ENCODE measurements at regions not wholly inside any gene's neighbourhood (a gene's known extent, or its start where the extent isn't known, plus 50 kb on each side); places are given as distances from the start of the nearest gene placed in this dataset.
"Not testable (repeated sequence)": the region's sequence is repeated elsewhere in the genome, so short reads cannot be mapped to it uniquely, and the experiment has no call there.

GRCh38 chr5:166111021-166111420 is 2180.4 kb upstream of the WWC1 start:
- DNase-seq (ENCODE audit: extremely low spot score), result no peak
- WGBS, result 76% methylated on average over 3 of the region's 3 CpGs
- H3K27ac ChIP-seq (ENCODE audit: low read depth), result no peak overlapping the region

GRCh38 chr5:166117072-166118066 is 2174.1 kb upstream of the WWC1 start:
- H3K27ac ChIP-seq (ENCODE audit: low read depth), result no peak overlapping the region
- no peak for DNase-seq (ENCODE audit: extremely low spot score)
- whole genome bisulfite sequencing, result 84% methylated on average over 4 of the region's 4 CpGs

More at GRCh38 chr5:166111021-166111420, 2180.4 kb upstream of the WWC1 start:
- H3K4me1 ChIP-seq (ENCODE audit: insufficient read depth), result no peaks in the 10 kb centered on the region
- H3K4me3 ChIP-seq (ENCODE audit: low read depth, low read length), result no peak overlapping the region
- H3K36me3 ChIP-seq (ENCODE audit: insufficient read depth), result no peaks in the 10 kb centered on the region

DNA sequence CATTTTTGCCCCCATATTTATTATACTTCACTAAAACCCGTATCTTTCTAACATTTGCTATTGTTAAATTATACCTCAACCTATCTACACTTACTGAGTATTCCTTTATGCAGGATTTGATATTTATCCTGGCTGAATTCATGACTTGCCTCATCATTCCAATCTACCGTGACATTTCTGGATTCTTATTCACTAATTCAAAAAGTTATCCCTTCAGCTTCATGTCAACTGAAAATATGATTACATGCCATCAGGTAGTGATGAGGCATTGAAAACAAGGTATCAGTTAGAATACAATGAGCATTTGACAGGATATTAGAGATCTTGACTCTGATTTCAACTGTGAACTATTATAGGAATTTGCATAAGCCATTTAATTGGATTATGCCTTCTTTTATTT is 2171.9 kb upstream of the WWC1 start:
- no peak overlapping the region for H3K4me3 ChIP-seq (ENCODE audit: low read depth, low read length)
- WGBS, result 84% methylated on average over 2 of the region's 2 CpGs
- H3K27ac ChIP-seq (ENCODE audit: low read depth), result no peak overlapping the region
- no peaks in the 10 kb centered on the region for H3K4me1 ChIP-seq (ENCODE audit: insufficient read depth)
- no peak for DNase-seq (ENCODE audit: extremely low spot score)
- no peaks in the 10 kb centered on the region for H3K36me3 ChIP-seq (ENCODE audit: insufficient read depth)

More at GRCh38 chr5:166117072-166118066, 2174.1 kb upstream of the WWC1 start:
- H3K4me3 ChIP-seq (ENCODE audit: low read depth, low read length), result no peak overlapping the region
- no peaks in the 10 kb centered on the region for H3K36me3 ChIP-seq (ENCODE audit: insufficient read depth)
- no peaks in the 10 kb centered on the region for H3K4me1 ChIP-seq (ENCODE audit: insufficient read depth)

- H3K27ac ChIP-seq (ENCODE audit: low read depth), result no peak overlapping the region
- WGBS, result 45% methylated on average over 4 of the region's 4 CpGs
- H3K4me1 ChIP-seq (ENCODE audit: insufficient read depth), result no peaks in the 10 kb centered on the region
- no peak for DNase-seq (ENCODE audit: extremely low spot score)
- H3K4me3 ChIP-seq (ENCODE audit: low read depth, low read length), result no peak overlapping the region
- H3K36me3 ChIP-seq (ENCODE audit: insufficient read depth), result no peaks in the 10 kb centered on the region
Measured at GRCh38 chr5:166123717-166124116, 2167.7 kb upstream of the WWC1 start.

- Histone ChIP-seq H3K4me1 (ENCODE audit: insufficient read depth) (no peaks in the 10 kb centered on the region), H3K36me3 (ENCODE audit: insufficient read depth) (no peaks in the 10 kb centered on the region), H3K4me3 (ENCODE audit: low read depth, low read length) (no peak overlapping the region), H3K27ac (ENCODE audit: low read depth) (no peak overlapping the region)
- no peak for DNase-seq (ENCODE audit: extremely low spot score)
- 79% methylated on average over 10 of the region's 10 CpGs for WGBS
Measured at GRCh38 chr5:166127766-166128570, 2163.5 kb upstream of the WWC1 start.

DNA sequence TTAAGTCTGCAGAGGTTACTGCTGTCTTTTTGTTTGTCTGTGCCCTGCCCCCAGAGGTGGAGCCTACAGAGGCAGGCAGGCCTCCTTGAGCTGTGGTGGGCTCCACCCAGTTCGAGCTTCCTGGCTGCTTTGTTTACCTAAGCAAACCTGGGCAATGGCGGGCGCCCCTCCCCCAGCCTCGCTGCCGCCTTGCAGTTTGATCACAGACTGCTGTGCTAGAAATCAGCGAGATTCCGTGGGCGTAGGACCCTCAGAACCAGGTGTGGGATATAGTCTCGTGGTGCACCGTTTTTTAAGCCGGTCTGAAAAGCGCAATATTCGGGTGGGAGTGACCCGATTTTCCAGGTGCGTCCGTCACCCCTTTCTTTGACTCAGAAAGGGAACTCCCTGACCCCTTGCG is 2146.3 kb upstream of the WWC1 start:
- not testable (repeated sequence) for H3K4me3 ChIP-seq (ENCODE audit: low read depth, low read length); DNase-seq (ENCODE audit: extremely low spot score); H3K27ac ChIP-seq (ENCODE audit: low read depth); H3K4me1 ChIP-seq (ENCODE audit: insufficient read depth); H3K36me3 ChIP-seq (ENCODE audit: insufficient read depth)
- 91% methylated on average over 11 of the region's 17 CpGs for WGBS

- Histone ChIP-seq H3K27ac (ENCODE audit: low read depth) (no peak overlapping the region), H3K4me3 (ENCODE audit: low read depth, low read length) (no peak overlapping the region), H3K4me1 (ENCODE audit: insufficient read depth) (no peaks in the 10 kb centered on the region), H3K36me3 (ENCODE audit: insufficient read depth) (no peaks in the 10 kb centered on the region)
- WGBS, result 51% methylated on average over 3 of the region's 3 CpGs
- no peak for DNase-seq (ENCODE audit: extremely low spot score)
Measured at GRCh38 chr5:166163996-166164610, 2127.3 kb upstream of the WWC1 start.

DNA sequence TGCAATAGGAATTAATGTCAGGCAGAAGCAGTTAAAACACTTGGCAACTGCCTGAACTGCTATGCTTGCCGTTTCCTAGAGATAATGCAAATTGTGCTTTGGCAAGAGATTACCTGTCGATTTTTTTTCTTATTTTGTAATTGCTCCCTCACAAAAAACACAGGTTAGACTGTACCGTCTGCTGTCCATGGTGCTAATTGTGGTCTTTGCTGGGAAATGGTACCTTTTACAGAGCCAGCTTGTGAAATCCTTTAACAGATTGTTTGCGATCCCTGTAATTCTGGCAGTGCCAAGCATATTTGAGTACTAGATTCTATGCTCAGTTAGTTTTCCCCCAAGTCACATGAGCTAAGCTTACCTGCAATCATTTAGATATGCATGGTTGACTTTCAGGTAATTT is 2125.8 kb upstream of the WWC1 start:
- Histone ChIP-seq H3K4me1 (ENCODE audit: insufficient read depth) (no peaks in the 10 kb centered on the region), H3K4me3 (ENCODE audit: low read depth, low read length) (no peak overlapping the region), H3K27ac (ENCODE audit: low read depth) (no peak overlapping the region), H3K36me3 (ENCODE audit: insufficient read depth) (no peaks in the 10 kb centered on the region)
- WGBS, result 37% methylated on average over 4 of the region's 4 CpGs
- DNase-seq (ENCODE audit: extremely low spot score), result no peak

DNA sequence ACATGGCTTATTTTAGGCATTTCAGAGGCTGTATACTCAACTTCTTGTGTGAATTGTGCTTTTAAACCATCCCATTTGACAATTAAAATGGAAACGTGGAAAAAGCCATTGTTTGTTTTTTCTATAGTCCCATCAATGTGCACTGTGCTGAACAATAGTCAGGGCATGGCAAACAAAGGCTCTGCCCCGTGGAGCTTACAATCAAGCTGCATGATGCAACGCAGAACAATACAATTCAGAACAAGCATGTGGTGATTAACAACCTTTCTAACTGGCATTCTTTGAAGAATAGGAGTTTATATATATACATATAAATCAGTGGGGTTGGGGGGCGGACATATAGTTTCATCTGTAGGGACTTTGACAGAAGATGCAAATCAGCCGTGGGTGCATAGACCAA is 2125.4 kb upstream of the WWC1 start:
- 61% methylated on average over 5 of the region's 5 CpGs for WGBS

DNA sequence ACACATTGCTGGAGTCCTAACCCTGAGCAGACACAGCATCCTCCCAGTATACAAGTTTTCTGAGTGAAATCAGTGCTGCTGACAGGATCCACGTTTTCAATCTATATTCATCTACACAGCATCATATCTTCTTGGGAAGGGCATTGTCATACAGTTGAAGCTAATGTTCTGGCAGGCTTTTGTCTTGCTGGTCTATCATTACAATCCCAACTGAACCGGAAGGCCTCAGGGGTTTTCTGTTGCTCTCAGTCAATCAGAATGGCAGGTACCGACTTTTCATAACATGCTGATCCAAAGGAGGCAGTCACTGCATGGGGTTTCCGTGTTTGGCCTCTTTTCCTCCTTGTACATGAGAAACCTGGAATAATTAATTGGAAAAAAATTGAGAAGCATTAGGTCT is 2118.8 kb upstream of the WWC1 start:
- no peak overlapping the region for H3K4me3 ChIP-seq (ENCODE audit: low read depth, low read length)
- no peak for DNase-seq (ENCODE audit: extremely low spot score)
- WGBS, result 81% methylated on average over 4 of the region's 4 CpGs
- H3K27ac ChIP-seq (ENCODE audit: low read depth), result no peak overlapping the region
- no peaks in the 10 kb centered on the region for H3K36me3 ChIP-seq (ENCODE audit: insufficient read depth)
- H3K4me1 ChIP-seq (ENCODE audit: insufficient read depth), result no peaks in the 10 kb centered on the region

More for the DNA sequence above, 2125.4 kb upstream of the WWC1 start:
- DNase-seq (ENCODE audit: extremely low spot score), result no peak
- Histone ChIP-seq H3K27ac (ENCODE audit: low read depth) (no peak overlapping the region), H3K4me1 (ENCODE audit: insufficient read depth) (no peaks in the 10 kb centered on the region), H3K4me3 (ENCODE audit: low read depth, low read length) (no peak overlapping the region), H3K36me3 (ENCODE audit: insufficient read depth) (no peaks in the 10 kb centered on the region)

DNA sequence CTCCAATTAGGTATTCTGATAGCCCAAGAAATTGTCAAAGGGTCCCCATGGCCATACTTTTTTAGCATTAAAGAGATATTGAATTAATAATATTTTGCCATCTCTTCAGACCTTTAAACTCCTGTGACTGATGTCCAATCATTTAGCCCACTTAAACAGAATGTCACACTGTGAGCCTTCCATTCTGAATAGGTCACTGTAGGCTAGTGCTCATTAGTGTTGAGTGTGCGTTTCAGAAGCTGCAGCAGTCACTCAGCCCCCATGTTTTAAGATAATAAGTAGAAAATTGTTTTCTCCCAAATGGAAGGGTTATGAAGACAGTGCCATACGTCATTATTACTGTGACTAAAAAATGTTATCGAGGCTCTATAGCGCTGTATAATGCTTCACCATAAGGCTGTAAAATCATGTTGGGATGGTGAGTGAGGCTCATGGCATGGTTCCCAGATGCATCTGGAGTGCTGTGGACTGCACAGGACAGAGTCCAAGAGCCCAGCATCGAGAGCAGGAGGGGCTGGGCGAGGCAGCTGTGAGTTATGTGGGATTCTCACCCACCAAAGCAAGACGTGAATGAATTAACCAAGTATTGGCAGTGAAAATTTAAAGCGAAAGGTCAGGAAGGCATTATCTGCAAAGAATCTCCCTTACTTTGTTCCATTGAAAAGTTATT is 2112.9 kb upstream of the WWC1 start:
- no peak for DNase-seq (ENCODE audit: extremely low spot score)
- Histone ChIP-seq H3K27ac (ENCODE audit: low read depth) (no peak overlapping the region), H3K4me3 (ENCODE audit: low read depth, low read length) (no peak overlapping the region)

DNA sequence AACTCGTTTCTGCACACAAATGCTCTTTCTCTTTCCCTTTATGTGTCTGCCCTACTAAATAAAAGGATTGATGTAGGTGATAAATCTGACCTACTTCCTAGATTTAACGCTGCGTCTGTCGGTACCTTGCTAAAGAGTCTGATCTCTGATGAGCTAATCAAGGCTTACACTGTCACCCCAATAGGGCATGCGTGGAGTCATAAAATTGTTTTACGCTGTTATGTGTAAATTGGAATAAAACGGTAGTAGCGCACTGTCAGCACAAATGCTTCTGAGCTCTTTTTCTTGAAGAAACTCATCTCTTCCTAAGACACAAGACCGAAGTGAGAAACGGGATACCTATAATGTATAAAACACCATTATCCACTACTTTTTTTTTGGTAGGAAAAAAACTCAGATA is 2106.3 kb upstream of the WWC1 start:
- Histone ChIP-seq H3K36me3 (ENCODE audit: insufficient read depth) (no peaks in the 10 kb centered on the region), H3K27ac (ENCODE audit: low read depth) (no peak overlapping the region), H3K4me3 (ENCODE audit: low read depth, low read length) (no peak overlapping the region), H3K4me1 (ENCODE audit: insufficient read depth) (no peaks in the 10 kb centered on the region)
- DNase-seq (ENCODE audit: extremely low spot score), result no peak
- WGBS, result 72% methylated on average over 10 of the region's 10 CpGs

More for the DNA sequence above, 2112.9 kb upstream of the WWC1 start:
- Histone ChIP-seq H3K4me1 (ENCODE audit: insufficient read depth) (no peaks in the 10 kb centered on the region), H3K36me3 (ENCODE audit: insufficient read depth) (no peaks in the 10 kb centered on the region)
- 42% methylated on average over 8 of the region's 8 CpGs for WGBS
